A673 (cell line): ENCODE measurements at regions not wholly inside any gene's neighbourhood (a gene's known extent, or its start where the extent isn't known, plus 50 kb on each side); places are given as distances from the start of the nearest gene placed in this dataset.

Experiments used
- BruUV-seq: library from RNA; stranded (reverse); fragments of 400-500 nt; replicated peaks from 2 replicates; lab custom pipeline; 2021; lab: Mats Ljungman, UMichigan
- CTCF ChIA-PET: fragments of 300-600 bp; sonication (Branson Sonifier 250); formaldehyde crosslinking; loops from one replicate; lab custom pipeline; 2022; ENCODE audit warnings: antibody characterized with exemption; lab: Charles Lee
- POLR2A ChIA-PET: fragments of 300-600 bp; sonication (Branson Sonifier 250); formaldehyde crosslinking; loops from one replicate; lab custom pipeline; 2022; ENCODE audit warnings: antibody characterized with exemption; ENCODE audit not compliant: low non-redundant PET; lab: Charles Lee
- DNase-seq: peaks from one replicate; pipeline ENCODE4 v3.0.0-alpha.2; 2015; ENCODE audit warnings: low spot score
- H3K27ac ChIP-seq: fragments of 200-600 bp; sonication (generic); 2 replicates; pipeline ENCODE4 v1.5.1; 2016; ENCODE audit warnings: mixed run types, low read depth, mild to moderate bottlenecking, mixed read lengths, antibody characterized with exemption, low read length; ENCODE audit not compliant: poor library complexity, severe bottlenecking
- H3K27me3 ChIP-seq: fragments of 200-600 bp; sonication (generic); replicated peaks from 2 replicates; pipeline ENCODE4 v1.6.1; 2017; ENCODE audit warnings: mixed run types, low read depth, mild to moderate bottlenecking, mixed read lengths, antibody characterized with exemption, low read length; ENCODE audit not compliant: insufficient read depth, poor library complexity
- H3K36me3 ChIP-seq: fragments of 200-600 bp; sonication (generic); 2 replicates; pipeline ENCODE4 v1.6.1; 2016; ENCODE audit warnings: mixed run types, mild to moderate bottlenecking, mixed read lengths, antibody characterized with exemption, low read length; ENCODE audit not compliant: insufficient read depth, poor library complexity, severe bottlenecking
- H3K4me1 ChIP-seq: fragments of 200-600 bp; sonication (generic); 2 replicates; pipeline ENCODE4 v1.6.1; 2017; ENCODE audit warnings: mixed run types, mild to moderate bottlenecking, mixed read lengths, antibody characterized with exemption, low read length; ENCODE audit not compliant: insufficient read depth, poor library complexity, severe bottlenecking
- H3K4me3 ChIP-seq: fragments of 200-600 bp; sonication (generic); 2 replicates; pipeline ENCODE4 v1.5.1; 2016; ENCODE audit warnings: low read depth, mixed run types, mild to moderate bottlenecking, mixed read lengths, low read length; ENCODE audit not compliant: poor library complexity, severe bottlenecking
- H3K9me3 ChIP-seq: fragments of 200-600 bp; sonication (generic); 2 replicates; pipeline ENCODE4 v1.6.1; 2016; ENCODE audit warnings: mixed run types, low read depth, mild to moderate bottlenecking, mixed read lengths, antibody characterized with exemption, low read length; ENCODE audit not compliant: poor library complexity, severe bottlenecking
- CTCF ChIP-seq: fragments of 300-800, 200-600 bp; sonication (generic); conservative IDR thresholded peaks from 2 replicates; pipeline ENCODE4 v1.5.1; 2017; ENCODE audit warnings: low read depth, mild to moderate bottlenecking, antibody characterized with exemption, low read length, moderate library complexity, mixed read lengths
- EZH2 ChIP-seq: fragments of 200-600 bp; sonication (generic); IDR thresholded peaks from 2 replicates; pipeline ENCODE4 v1.6.1; 2017; ENCODE audit warnings: borderline replicate concordance, low read depth, mild to moderate bottlenecking, mixed read lengths, antibody characterized with exemption, low read length; ENCODE audit not compliant: poor library complexity, severe bottlenecking
- intact Hi-C: fragments of 100-400 bp; cut with micrococcal nuclease; formaldehyde crosslinking; loops from one replicate; pipeline ENCODE4 v1.10.0; 2022; ENCODE audit not compliant: unreplicated experiment

- H3K27ac ChIP-seq, result no peak overlapping the region
- DNase-seq, result no peak
- peaks cover 12% of the 10 kb centered on the region for H3K4me1 ChIP-seq
- no peak overlapping the region for H3K4me3 ChIP-seq
- TF ChIP-seq CTCF (no peak), EZH2 (no peak)
- intact Hi-C loops, result no loop called here
- BruUV-seq, result no TSS peak
- peaks cover 3% of the 10 kb centered on the region for H3K9me3 ChIP-seq
- CTCF ChIA-PET, result no interaction called here
- POLR2A ChIA-PET, result no interaction called here
- H3K36me3 ChIP-seq, result no peaks in the 10 kb centered on the region
- H3K27me3 ChIP-seq, result no peaks in the 10 kb centered on the region
Observed at GRCh38 chr7:94170836-94171235, 166.7 kb upstream of the BET1 start.

- Histone ChIP-seq H3K36me3 (no peaks in the 10 kb centered on the region), H3K9me3 (no peaks in the 10 kb centered on the region), H3K4me1 (peaks cover 33% of the 10 kb centered on the region), H3K27ac (no peak overlapping the region), H3K4me3 (no peak overlapping the region), H3K27me3 (no peaks in the 10 kb centered on the region)
- TF ChIP-seq EZH2 (no peak), CTCF (no peak)
- intact Hi-C loops, result no loop called here
- POLR2A ChIA-PET, result no interaction called here
- CTCF ChIA-PET, result no interaction called here
- BruUV-seq, result no TSS peak
- no peak for DNase-seq
Observed at GRCh38 chr7:94173436-94173835, 169.3 kb upstream of the BET1 start.

GRCh38 chr7:94174375-94174774 is 170.2 kb upstream of the BET1 start:
- no TSS peak for BruUV-seq
- POLR2A ChIA-PET, result no interaction called here
- TF ChIP-seq EZH2 (no peak), CTCF (no peak)
- intact Hi-C loops, result no loop called here
- Histone ChIP-seq H3K4me1 (peaks cover 33% of the 10 kb centered on the region), H3K27me3 (no peaks in the 10 kb centered on the region), H3K27ac (no peak overlapping the region), H3K4me3 (no peak overlapping the region), H3K36me3 (no peaks in the 10 kb centered on the region), H3K9me3 (no peaks in the 10 kb centered on the region)
- no peak for DNase-seq
- CTCF ChIA-PET, result no interaction called here
